ENCODE measurements at regions not wholly inside any gene's neighbourhood (a gene's known extent, or its start where the extent isn't known, plus 50 kb on each side); places are given as distances from the start of the nearest gene placed in this dataset.

DNA sequence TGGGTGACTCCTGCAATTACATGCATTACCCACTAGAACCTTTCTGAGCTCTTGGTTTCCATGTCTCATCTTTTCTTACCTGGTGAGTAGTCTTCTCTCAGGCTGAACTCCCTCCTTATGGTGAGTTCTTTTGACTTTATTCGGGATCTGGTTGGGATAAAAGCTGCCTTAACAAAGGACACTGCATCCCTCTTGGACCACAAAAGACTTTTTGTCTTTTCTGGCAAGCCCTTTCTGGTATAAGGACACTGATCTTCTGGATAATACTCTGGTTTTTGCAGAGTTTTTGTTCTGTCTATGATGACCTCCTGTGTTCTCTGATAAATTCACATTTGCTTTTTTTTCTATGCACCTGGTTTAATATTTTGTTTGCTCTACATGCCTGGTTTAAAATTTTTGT is 66.7 kb downstream of the SLITRK1 start:
- H3K27me3 ChIP-seq (ENCODE audit: insufficient read depth, low read depth, low read length): no peaks in the 10 kb centered on the region
- H3K36me3 ChIP-seq (ENCODE audit: insufficient read depth, low read length): no peaks in the 10 kb centered on the region
- H3F3A ChIP-seq (ENCODE audit: insufficient read depth, low read length, poor library complexity, severe bottlenecking): no peaks in the 10 kb centered on the region
- no peaks in the 10 kb centered on the region for H4K20me1 ChIP-seq (ENCODE audit: insufficient read depth)
- no peak overlapping the region for H2AFZ ChIP-seq (ENCODE audit: low read depth, low read length)
- no peak overlapping the region for H3K4me3 ChIP-seq (ENCODE audit: low read length)
- no peaks in the 10 kb centered on the region for H3K9me3 ChIP-seq (ENCODE audit: low read length)
- H3K27ac ChIP-seq (ENCODE audit: low read length): no peak overlapping the region
- no peak overlapping the region for H3K4me2 ChIP-seq (ENCODE audit: low read length)
- H3K9ac ChIP-seq (ENCODE audit: low read length): no peak overlapping the region
- TF ChIP-seq RAD21 (conservative IDR thresholded peaks at IDR 0.05): no peak
- no peak for TF ChIP-seq POLR2AphosphoS5 (IDR thresholded peaks at IDR 0.05)
- TF ChIP-seq SMC3 (conservative IDR thresholded peaks at IDR 0.05; ENCODE audit: poor library complexity): no peak
- no peak for TF ChIP-seq MXI1 (conservative IDR thresholded peaks at IDR 0.05; ENCODE audit: poor library complexity, severe bottlenecking)
- no peak for TF ChIP-seq EZH2 (IDR thresholded peaks at IDR 0.05; ENCODE audit: borderline replicate concordance, insufficient read depth, low read length, poor library complexity, severe bottlenecking)
- TF ChIP-seq, protein P1, sequence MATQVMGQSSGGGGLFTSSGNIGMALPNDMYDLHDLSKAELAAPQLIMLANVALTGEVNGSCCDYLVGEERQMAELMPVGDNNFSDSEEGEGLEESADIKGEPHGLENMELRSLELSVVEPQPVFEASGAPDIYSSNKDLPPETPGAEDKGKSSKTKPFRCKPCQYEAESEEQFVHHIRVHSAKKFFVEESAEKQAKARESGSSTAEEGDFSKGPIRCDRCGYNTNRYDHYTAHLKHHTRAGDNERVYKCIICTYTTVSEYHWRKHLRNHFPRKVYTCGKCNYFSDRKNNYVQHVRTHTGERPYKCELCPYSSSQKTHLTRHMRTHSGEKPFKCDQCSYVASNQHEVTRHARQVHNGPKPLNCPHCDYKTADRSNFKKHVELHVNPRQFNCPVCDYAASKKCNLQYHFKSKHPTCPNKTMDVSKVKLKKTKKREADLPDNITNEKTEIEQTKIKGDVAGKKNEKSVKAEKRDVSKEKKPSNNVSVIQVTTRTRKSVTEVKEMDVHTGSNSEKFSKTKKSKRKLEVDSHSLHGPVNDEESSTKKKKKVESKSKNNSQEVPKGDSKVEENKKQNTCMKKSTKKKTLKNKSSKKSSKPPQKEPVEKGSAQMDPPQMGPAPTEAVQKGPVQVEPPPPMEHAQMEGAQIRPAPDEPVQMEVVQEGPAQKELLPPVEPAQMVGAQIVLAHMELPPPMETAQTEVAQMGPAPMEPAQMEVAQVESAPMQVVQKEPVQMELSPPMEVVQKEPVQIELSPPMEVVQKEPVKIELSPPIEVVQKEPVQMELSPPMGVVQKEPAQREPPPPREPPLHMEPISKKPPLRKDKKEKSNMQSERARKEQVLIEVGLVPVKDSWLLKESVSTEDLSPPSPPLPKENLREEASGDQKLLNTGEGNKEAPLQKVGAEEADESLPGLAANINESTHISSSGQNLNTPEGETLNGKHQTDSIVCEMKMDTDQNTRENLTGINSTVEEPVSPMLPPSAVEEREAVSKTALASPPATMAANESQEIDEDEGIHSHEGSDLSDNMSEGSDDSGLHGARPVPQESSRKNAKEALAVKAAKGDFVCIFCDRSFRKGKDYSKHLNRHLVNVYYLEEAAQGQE (IDR thresholded peaks at IDR 0.05; ENCODE audit: borderline replicate concordance): no peak
- TF ChIP-seq EP300 (conservative IDR thresholded peaks at IDR 0.05; ENCODE audit: poor library complexity, severe bottlenecking): no peak
- no peak for TF ChIP-seq TAF1 (IDR thresholded peaks at IDR 0.05; ENCODE audit: low read depth)
- TF ChIP-seq, protein P2, sequence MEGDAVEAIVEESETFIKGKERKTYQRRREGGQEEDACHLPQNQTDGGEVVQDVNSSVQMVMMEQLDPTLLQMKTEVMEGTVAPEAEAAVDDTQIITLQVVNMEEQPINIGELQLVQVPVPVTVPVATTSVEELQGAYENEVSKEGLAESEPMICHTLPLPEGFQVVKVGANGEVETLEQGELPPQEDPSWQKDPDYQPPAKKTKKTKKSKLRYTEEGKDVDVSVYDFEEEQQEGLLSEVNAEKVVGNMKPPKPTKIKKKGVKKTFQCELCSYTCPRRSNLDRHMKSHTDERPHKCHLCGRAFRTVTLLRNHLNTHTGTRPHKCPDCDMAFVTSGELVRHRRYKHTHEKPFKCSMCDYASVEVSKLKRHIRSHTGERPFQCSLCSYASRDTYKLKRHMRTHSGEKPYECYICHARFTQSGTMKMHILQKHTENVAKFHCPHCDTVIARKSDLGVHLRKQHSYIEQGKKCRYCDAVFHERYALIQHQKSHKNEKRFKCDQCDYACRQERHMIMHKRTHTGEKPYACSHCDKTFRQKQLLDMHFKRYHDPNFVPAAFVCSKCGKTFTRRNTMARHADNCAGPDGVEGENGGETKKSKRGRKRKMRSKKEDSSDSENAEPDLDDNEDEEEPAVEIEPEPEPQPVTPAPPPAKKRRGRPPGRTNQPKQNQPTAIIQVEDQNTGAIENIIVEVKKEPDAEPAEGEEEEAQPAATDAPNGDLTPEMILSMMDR (IDR thresholded peaks at IDR 0.05; ENCODE audit: poor library complexity, severe bottlenecking): no peak
- no peaks in the 10 kb centered on the region for H3K79me2 ChIP-seq (replicated peaks; ENCODE audit: insufficient read depth, low read length)
- no peaks in the 10 kb centered on the region for H3K9me2 ChIP-seq (ENCODE audit: insufficient read depth, low read length)

GRCh38 chr13:83810136-83810535 is 72.1 kb downstream of the SLITRK1 start:
- Histone ChIP-seq H3K79me2 (replicated peaks; ENCODE audit: insufficient read depth, low read length) (no peaks in the 10 kb centered on the region), H3K9me2 (ENCODE audit: insufficient read depth, low read length) (no peaks in the 10 kb centered on the region), H3K36me3 (ENCODE audit: insufficient read depth, low read length) (no peaks in the 10 kb centered on the region), H3K9me3 (ENCODE audit: low read length) (no peaks in the 10 kb centered on the region), H3F3A (ENCODE audit: insufficient read depth, low read length, poor library complexity, severe bottlenecking) (no peaks in the 10 kb centered on the region), H3K4me3 (ENCODE audit: low read length) (no peak overlapping the region), H3K4me2 (ENCODE audit: low read length) (no peak overlapping the region), H3K27me3 (ENCODE audit: insufficient read depth, low read depth, low read length) (no peaks in the 10 kb centered on the region), H4K20me1 (ENCODE audit: insufficient read depth) (no peaks in the 10 kb centered on the region), H2AFZ (ENCODE audit: low read depth, low read length) (no peak overlapping the region), H3K27ac (ENCODE audit: low read length) (no peak overlapping the region), H3K9ac (ENCODE audit: low read length) (no peak overlapping the region)
- no peak for TF ChIP-seq POLR2AphosphoS5 (IDR thresholded peaks at IDR 0.05)
- TF ChIP-seq EP300 (conservative IDR thresholded peaks at IDR 0.05; ENCODE audit: poor library complexity, severe bottlenecking): no peak
- TF ChIP-seq RAD21 (conservative IDR thresholded peaks at IDR 0.05): no peak
- no peak for TF ChIP-seq MXI1 (conservative IDR thresholded peaks at IDR 0.05; ENCODE audit: poor library complexity, severe bottlenecking)
- no peak for TF ChIP-seq SMC3 (conservative IDR thresholded peaks at IDR 0.05; ENCODE audit: poor library complexity)
- TF ChIP-seq, protein P2 (IDR thresholded peaks at IDR 0.05; ENCODE audit: poor library complexity, severe bottlenecking): no peak
- no peak for TF ChIP-seq EZH2 (IDR thresholded peaks at IDR 0.05; ENCODE audit: borderline replicate concordance, insufficient read depth, low read length, poor library complexity, severe bottlenecking)
- no peak for TF ChIP-seq TAF1 (IDR thresholded peaks at IDR 0.05; ENCODE audit: low read depth)
- TF ChIP-seq, protein P1 (IDR thresholded peaks at IDR 0.05; ENCODE audit: borderline replicate concordance): no peak
